Breast epithelium (tissue), 3 donors: ENCODE measurements at regions not wholly inside any gene's neighbourhood (a gene's known extent, or its start where the extent isn't known, plus 50 kb on each side); places are given as distances from the start of the nearest gene placed in this dataset.

Experiments
- POLR2AphosphoS5 ChIP-seq, 3 donors: sonication (generic); formaldehyde crosslinking; IDR thresholded peaks; one replicate each; pipeline ENCODE4 v1.6.1; 2017; ENCODE audit warnings: antibody characterized with exemption in 3 of 3
- TF ChIP-seq, protein P1 (sequence below), 3 donors: fragments of 450-650 bp; IDR thresholded peaks; one replicate each; pipeline ENCODE4 v1.5.1; 2016 to 2017; ENCODE audit warnings: antibody characterized with exemption in 3 of 3, mild to moderate bottlenecking in 3 of 3, moderate library complexity in 3 of 3

DNA sequence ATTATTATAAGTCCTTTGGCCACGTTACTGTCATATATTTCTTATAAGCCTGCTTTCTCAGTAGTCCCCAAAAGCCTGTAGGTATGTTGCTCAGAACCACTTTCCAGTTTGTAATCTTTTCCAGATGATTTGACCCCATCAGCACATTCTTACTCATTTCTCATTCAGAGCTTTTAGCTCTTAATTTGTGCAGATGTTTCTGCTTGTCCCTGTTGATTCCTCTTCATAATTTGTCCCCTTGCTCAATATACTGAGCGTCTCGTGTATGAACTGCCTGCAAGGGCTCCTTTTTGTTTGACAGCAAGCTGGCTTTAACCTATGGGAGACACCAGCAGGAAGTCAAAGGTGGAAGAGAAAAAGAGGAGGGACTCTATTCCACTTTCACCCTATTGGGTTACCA lies 733.8 kb upstream of the GJE1 start:
- no peak for TF ChIP-seq POLR2AphosphoS5 (IDR thresholded peaks at IDR 0.05)
- TF ChIP-seq, protein P1, sequence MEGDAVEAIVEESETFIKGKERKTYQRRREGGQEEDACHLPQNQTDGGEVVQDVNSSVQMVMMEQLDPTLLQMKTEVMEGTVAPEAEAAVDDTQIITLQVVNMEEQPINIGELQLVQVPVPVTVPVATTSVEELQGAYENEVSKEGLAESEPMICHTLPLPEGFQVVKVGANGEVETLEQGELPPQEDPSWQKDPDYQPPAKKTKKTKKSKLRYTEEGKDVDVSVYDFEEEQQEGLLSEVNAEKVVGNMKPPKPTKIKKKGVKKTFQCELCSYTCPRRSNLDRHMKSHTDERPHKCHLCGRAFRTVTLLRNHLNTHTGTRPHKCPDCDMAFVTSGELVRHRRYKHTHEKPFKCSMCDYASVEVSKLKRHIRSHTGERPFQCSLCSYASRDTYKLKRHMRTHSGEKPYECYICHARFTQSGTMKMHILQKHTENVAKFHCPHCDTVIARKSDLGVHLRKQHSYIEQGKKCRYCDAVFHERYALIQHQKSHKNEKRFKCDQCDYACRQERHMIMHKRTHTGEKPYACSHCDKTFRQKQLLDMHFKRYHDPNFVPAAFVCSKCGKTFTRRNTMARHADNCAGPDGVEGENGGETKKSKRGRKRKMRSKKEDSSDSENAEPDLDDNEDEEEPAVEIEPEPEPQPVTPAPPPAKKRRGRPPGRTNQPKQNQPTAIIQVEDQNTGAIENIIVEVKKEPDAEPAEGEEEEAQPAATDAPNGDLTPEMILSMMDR (IDR thresholded peaks at IDR 0.05) = no peak
